NCI-H748 (cell line): ENCODE measurements at regions not wholly inside any gene's neighbourhood (a gene's known extent, or its start where the extent isn't known, plus 50 kb on each side); places are given as distances from the start of the nearest gene placed in this dataset.
A peak's percentile ranks its signal among the peaks of the same experiment; 100 is the strongest.

Source experiments
- DNase-seq: peaks from one replicate; lab custom pipeline; 2025; ENCODE audit not compliant: unreplicated experiment; lab: John Stamatoyannopoulos, UW

GRCh38 chr4:30783751-30784150 is 63.6 kb downstream of the PCDH7 start:
- no peak for DNase-seq

GRCh38 chr4:30789219-30789671 is 69.1 kb downstream of the PCDH7 start:
- peak; percentile 30 for DNase-seq

GRCh38 chr4:30790123-30790522 is 70.0 kb downstream of the PCDH7 start:
- no peak for DNase-seq

- DNase-seq, result no peak
These were observed 70.8 kb downstream of the PCDH7 start for GRCh38 chr4:30790998-30791397.

GRCh38 chr4:30792601-30793000 is 72.4 kb downstream of the PCDH7 start:
- no peak for DNase-seq

GRCh38 chr4:30801876-30802275 is 81.7 kb downstream of the PCDH7 start:
- DNase-seq, result no peak

GRCh38 chr4:30802622-30803323 is 82.6 kb downstream of the PCDH7 start:
- no peak for DNase-seq

GRCh38 chr4:30808276-30808675 is 88.1 kb downstream of the PCDH7 start:
- DNase-seq, result no peak

- no peak for DNase-seq
These were observed 91.1 kb downstream of the PCDH7 start for GRCh38 chr4:30811296-30811695.

GRCh38 chr4:30815685-30816084 is 95.5 kb downstream of the PCDH7 start:
- DNase-seq, result no peak

GRCh38 chr4:30817447-30817846 is 97.3 kb downstream of the PCDH7 start:
- DNase-seq, result no peak

- DNase-seq, result no peak
These were observed 98.4 kb downstream of the PCDH7 start for GRCh38 chr4:30818541-30818940.

GRCh38 chr4:30821275-30821674 is 101.1 kb downstream of the PCDH7 start:
- DNase-seq, result no peak

- DNase-seq, result peak; percentile 1
These were observed 101.9 kb downstream of the PCDH7 start for GRCh38 chr4:30821859-30822612.

GRCh38 chr4:30822911-30823551 is 102.9 kb downstream of the PCDH7 start:
- DNase-seq, result no peak

GRCh38 chr4:30825008-30825770 is 105.0 kb downstream of the PCDH7 start:
- DNase-seq, result no peak

GRCh38 chr4:30828264-30828926 is 108.2 kb downstream of the PCDH7 start:
- peak; percentile 17 for DNase-seq

GRCh38 chr4:30832639-30833038 is 112.5 kb downstream of the PCDH7 start:
- no peak for DNase-seq

GRCh38 chr4:30833206-30833605 is 113.0 kb downstream of the PCDH7 start:
- no peak for DNase-seq

GRCh38 chr4:30835044-30835443 is 114.9 kb downstream of the PCDH7 start:
- no peak for DNase-seq

- no peak for DNase-seq
These were observed 116.1 kb downstream of the PCDH7 start for GRCh38 chr4:30836231-30836630.
